SU-DHL-6 (cell line): ENCODE measurements at regions not wholly inside any gene's neighbourhood (a gene's known extent, or its start where the extent isn't known, plus 50 kb on each side); places are given as distances from the start of the nearest gene placed in this dataset.

ENCODE experiments used
- H2AFZ ChIP-seq: fragments of 200-600 bp; sonication (generic); 2 replicates; pipeline ENCODE4 v1.6.1; 2014; ENCODE audit warnings: low read depth, mild to moderate bottlenecking, moderate library complexity, mixed read lengths, antibody characterized with exemption, low read length; ENCODE audit not compliant: severe bottlenecking
- H3F3A ChIP-seq: fragments of 200-600 bp; shearing (Covaris generic); 2 replicates; pipeline ENCODE4 v1.6.0; 2016; ENCODE audit warnings: antibody characterized with exemption, mild to moderate bottlenecking; ENCODE audit not compliant: insufficient read depth
- H3K27ac ChIP-seq: fragments of 200-600 bp; sonication (generic); 2 replicates; pipeline ENCODE4 v1.5.1; 2016; ENCODE audit warnings: low read depth, mild to moderate bottlenecking, low read length, moderate library complexity, mixed read lengths
- H3K27me3 ChIP-seq: fragments of 200-600 bp; sonication (generic), shearing (Covaris generic); 2 replicates; pipeline ENCODE4 v1.6.0; 2014; ENCODE audit warnings: mild to moderate bottlenecking, low read length
- H3K36me3 ChIP-seq: fragments of 200-600 bp; sonication (generic); 2 replicates; pipeline ENCODE4 v1.6.1; 2014; ENCODE audit warnings: mild to moderate bottlenecking, low read length, mixed read lengths
- H3K4me2 ChIP-seq: fragments of 300-600, 200-600 bp; shearing (Covaris generic), sonication (generic); 2 replicates; pipeline ENCODE4 v1.6.0; 2014; ENCODE audit warnings: low read length, low read depth, mild to moderate bottlenecking; ENCODE audit not compliant: poor library complexity, severe bottlenecking
- H3K4me3 ChIP-seq: fragments of 200-600 bp; sonication (generic); 2 replicates; pipeline ENCODE4 v1.5.1; 2014; ENCODE audit warnings: antibody characterized with exemption, low read length, mild to moderate bottlenecking, mixed read lengths; ENCODE audit not compliant: insufficient read depth, poor library complexity, severe bottlenecking
- H3K79me2 ChIP-seq: fragments of 200-600 bp; sonication (generic); 2 replicates; pipeline ENCODE4 v1.6.1; 2014; ENCODE audit warnings: mild to moderate bottlenecking, low read length, moderate library complexity; ENCODE audit not compliant: insufficient read depth
- H3K9ac ChIP-seq: fragments of 200-600 bp; sonication (generic); 2 replicates; pipeline ENCODE4 v1.7.0; 2014; ENCODE audit warnings: mild to moderate bottlenecking, low read length
- H3K9me2 ChIP-seq: fragments of 200-600 bp; sonication (generic); replicated peaks from 2 replicates; pipeline ENCODE4 v1.6.1; 2014; ENCODE audit warnings: low read length; ENCODE audit not compliant: insufficient read depth
- H3K9me3 ChIP-seq: fragments of 200-600 bp; sonication (generic); 2 replicates; pipeline ENCODE4 v1.6.1; 2014; ENCODE audit warnings: low read length, mixed read lengths; ENCODE audit not compliant: insufficient read depth
- H4K20me1 ChIP-seq: fragments of 200-600 bp; sonication (generic); 2 replicates; pipeline ENCODE4 v1.6.1; 2014; ENCODE audit warnings: low read depth, mild to moderate bottlenecking, antibody characterized with exemption, low read length, moderate library complexity, mixed read lengths
- EZH2phosphoT487 ChIP-seq: fragments of 200-600 bp; sonication (generic), shearing (Covaris generic); conservative IDR thresholded peaks from 2 replicates; pipeline ENCODE4 v1.6.1; 2018; ENCODE audit warnings: mild to moderate bottlenecking, antibody characterized with exemption, low read length, moderate library complexity, mixed read lengths
- TF ChIP-seq, protein P1 (sequence below): fragments of 200-600 bp; sonication (generic); IDR thresholded peaks from one replicate; pipeline ENCODE4 v1.5.1; 2017; ENCODE audit warnings: antibody characterized with exemption, mild to moderate bottlenecking, low read length, moderate library complexity; ENCODE audit not compliant: insufficient read depth, poor library complexity, severe bottlenecking

DNA sequence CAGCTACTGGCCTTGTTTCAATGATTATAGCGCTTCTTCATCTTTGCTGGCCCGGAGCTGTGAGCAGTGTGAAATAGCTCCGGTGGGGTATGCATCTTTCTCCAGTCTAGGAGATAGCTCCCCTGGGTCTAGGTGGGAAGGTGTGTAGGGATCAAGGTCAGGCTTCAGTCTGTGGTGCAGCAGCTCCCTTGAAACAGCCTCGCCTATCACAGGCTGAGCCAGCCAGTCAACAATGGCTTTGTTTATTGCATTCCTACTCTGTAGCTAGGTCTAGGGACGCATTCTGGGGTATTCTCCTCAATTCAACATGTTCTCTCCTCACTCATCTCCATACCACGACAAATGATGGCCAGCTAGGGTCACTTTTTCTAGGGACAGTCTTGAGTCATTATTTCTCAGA, 646.8 kb upstream of the IGFBP3 start:
- no peak overlapping the region for H3K9ac ChIP-seq
- H3K4me2 ChIP-seq, result no peak overlapping the region
- H3K9me3 ChIP-seq, result no peaks in the 10 kb centered on the region
- H3F3A ChIP-seq, result no peaks in the 10 kb centered on the region
- no peak overlapping the region for H3K27ac ChIP-seq
- no peak overlapping the region for H3K4me3 ChIP-seq
- H3K79me2 ChIP-seq, result no peaks in the 10 kb centered on the region
- no peaks in the 10 kb centered on the region for H4K20me1 ChIP-seq
- H2AFZ ChIP-seq, result no peak overlapping the region
- no peaks in the 10 kb centered on the region for H3K36me3 ChIP-seq
- no peak for TF ChIP-seq EZH2phosphoT487
- TF ChIP-seq, protein P1, sequence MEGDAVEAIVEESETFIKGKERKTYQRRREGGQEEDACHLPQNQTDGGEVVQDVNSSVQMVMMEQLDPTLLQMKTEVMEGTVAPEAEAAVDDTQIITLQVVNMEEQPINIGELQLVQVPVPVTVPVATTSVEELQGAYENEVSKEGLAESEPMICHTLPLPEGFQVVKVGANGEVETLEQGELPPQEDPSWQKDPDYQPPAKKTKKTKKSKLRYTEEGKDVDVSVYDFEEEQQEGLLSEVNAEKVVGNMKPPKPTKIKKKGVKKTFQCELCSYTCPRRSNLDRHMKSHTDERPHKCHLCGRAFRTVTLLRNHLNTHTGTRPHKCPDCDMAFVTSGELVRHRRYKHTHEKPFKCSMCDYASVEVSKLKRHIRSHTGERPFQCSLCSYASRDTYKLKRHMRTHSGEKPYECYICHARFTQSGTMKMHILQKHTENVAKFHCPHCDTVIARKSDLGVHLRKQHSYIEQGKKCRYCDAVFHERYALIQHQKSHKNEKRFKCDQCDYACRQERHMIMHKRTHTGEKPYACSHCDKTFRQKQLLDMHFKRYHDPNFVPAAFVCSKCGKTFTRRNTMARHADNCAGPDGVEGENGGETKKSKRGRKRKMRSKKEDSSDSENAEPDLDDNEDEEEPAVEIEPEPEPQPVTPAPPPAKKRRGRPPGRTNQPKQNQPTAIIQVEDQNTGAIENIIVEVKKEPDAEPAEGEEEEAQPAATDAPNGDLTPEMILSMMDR, result no peak
- H3K9me2 ChIP-seq, result no peaks in the 10 kb centered on the region
- no peaks in the 10 kb centered on the region for H3K27me3 ChIP-seq

DNA sequence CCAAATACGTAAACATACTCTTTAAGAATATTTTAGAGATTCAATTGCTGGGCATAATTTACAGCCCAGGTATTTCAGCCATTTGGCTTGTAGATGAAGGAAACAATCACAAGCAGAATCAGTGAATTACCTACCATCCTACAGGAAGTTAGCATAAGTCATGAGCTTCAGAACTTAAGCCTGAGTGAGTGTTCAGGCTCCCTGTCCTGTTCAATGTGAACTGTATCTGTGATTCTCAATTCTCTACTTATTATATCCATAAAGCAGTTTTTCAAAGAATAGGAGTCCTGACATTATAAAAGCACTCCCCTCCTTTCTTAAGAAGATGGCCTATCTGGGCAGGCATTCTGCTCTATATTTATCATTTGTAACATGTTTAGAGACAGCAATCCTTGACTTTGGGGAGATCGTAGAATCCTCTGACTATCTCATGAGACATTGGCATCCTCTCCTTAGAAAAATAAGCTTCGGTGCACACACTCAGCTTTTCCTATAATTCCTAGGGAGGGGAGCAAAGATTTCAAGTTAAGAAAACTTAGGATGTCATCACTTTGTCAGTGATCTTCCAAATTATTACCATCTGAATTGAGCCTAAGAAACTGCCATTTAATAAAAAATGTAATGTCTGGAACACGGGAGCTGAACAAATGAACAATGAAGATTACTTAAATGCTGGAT, 645.2 kb upstream of the IGFBP3 start:
- Histone ChIP-seq H3K4me2 (no peak overlapping the region), H3K9me2 (no peaks in the 10 kb centered on the region), H4K20me1 (no peaks in the 10 kb centered on the region), H3K79me2 (no peaks in the 10 kb centered on the region), H2AFZ (no peak overlapping the region), H3K36me3 (no peaks in the 10 kb centered on the region), H3K9me3 (no peaks in the 10 kb centered on the region), H3K27me3 (no peaks in the 10 kb centered on the region), H3K9ac (no peak overlapping the region), H3K27ac (no peak overlapping the region), H3K4me3 (no peak overlapping the region), H3F3A (no peaks in the 10 kb centered on the region)
- TF ChIP-seq EZH2phosphoT487, result no peak
- TF ChIP-seq, protein P1, result no peak

DNA sequence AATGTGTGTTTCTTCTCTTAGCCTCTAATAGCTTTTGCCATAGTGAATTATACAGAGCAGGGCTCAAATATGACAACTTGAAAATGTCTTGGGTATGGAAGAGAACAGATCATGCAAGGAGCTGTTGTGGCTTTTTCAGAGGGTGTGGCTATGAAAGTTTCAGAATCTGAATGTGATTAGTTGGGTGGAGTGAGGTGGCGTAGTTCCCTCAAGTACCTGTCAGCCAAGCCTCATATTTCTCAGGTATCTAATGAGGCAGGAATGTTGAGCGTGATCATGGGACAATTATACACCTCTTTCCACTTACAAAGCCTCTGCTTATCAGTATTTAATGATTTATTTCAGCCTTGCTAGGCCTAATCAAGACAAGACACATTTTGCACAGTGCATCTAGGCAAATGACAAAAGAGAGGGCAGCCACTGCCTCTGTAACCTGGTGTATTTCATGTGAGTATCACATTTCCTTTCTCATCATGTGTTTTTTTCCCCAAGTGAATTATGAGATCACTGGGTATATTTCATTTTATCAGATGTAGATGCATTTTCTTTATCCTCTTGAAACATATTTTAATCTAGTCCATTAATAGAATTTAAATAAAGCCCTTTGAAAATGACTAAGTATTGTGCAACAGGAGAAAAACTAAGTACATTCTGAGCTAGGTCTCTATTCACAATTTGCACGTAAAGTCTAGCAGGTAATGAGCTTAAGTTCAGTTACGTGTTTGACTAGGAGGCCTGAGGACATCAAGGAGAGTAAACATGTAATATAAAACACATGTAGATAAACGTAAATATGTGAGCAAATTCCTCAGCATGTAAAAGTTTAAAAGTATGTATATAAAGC, 644.4 kb upstream of the IGFBP3 start:
- H3K9ac ChIP-seq, result no peak overlapping the region
- no peak overlapping the region for H3K4me2 ChIP-seq
- H4K20me1 ChIP-seq, result no peaks in the 10 kb centered on the region
- no peaks in the 10 kb centered on the region for H3K79me2 ChIP-seq
- H3F3A ChIP-seq, result no peaks in the 10 kb centered on the region
- no peaks in the 10 kb centered on the region for H3K36me3 ChIP-seq
- H3K9me3 ChIP-seq, result no peaks in the 10 kb centered on the region
- no peaks in the 10 kb centered on the region for H3K27me3 ChIP-seq
- H3K27ac ChIP-seq, result no peak overlapping the region
- no peaks in the 10 kb centered on the region for H3K9me2 ChIP-seq
- H2AFZ ChIP-seq, result no peak overlapping the region
- no peak overlapping the region for H3K4me3 ChIP-seq
- no peak for TF ChIP-seq EZH2phosphoT487
- TF ChIP-seq, protein P1, result no peak
